ENCODE measurements at regions not wholly inside any gene's neighbourhood (a gene's known extent, or its start where the extent isn't known, plus 50 kb on each side); places are given as distances from the start of the nearest gene placed in this dataset.

DNA sequence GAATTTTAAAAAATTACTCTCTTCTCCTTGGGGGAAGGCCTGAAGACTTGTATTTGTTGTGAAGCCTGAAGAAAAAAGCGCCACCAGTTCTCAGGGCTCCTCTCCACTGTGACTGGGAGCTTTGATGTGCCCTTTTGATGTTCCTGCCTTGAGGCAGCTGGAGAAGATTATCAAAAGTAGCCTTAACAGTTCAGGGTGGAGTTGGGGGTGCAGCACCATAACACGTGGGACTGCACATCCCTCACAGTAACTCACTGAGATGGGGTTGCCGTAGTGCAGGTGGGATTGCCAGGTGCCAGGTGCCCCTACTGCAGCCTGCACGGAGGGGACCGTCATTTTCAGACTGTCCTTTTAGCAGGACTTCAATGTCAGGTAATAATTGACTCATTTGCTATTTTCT is 474.1 kb downstream of the ETNK1 start:
- no peaks in the 10 kb centered on the region for H3K27me3 ChIP-seq (ENCODE audit: control insufficient read depth, insufficient read depth, low read length)
- TF ChIP-seq, protein P1, sequence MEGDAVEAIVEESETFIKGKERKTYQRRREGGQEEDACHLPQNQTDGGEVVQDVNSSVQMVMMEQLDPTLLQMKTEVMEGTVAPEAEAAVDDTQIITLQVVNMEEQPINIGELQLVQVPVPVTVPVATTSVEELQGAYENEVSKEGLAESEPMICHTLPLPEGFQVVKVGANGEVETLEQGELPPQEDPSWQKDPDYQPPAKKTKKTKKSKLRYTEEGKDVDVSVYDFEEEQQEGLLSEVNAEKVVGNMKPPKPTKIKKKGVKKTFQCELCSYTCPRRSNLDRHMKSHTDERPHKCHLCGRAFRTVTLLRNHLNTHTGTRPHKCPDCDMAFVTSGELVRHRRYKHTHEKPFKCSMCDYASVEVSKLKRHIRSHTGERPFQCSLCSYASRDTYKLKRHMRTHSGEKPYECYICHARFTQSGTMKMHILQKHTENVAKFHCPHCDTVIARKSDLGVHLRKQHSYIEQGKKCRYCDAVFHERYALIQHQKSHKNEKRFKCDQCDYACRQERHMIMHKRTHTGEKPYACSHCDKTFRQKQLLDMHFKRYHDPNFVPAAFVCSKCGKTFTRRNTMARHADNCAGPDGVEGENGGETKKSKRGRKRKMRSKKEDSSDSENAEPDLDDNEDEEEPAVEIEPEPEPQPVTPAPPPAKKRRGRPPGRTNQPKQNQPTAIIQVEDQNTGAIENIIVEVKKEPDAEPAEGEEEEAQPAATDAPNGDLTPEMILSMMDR (IDR thresholded peaks at IDR 0.05; ENCODE audit: insufficient read depth, low read length, poor library complexity, severe bottlenecking), result no peak
- DNase-seq (ENCODE audit: low read depth), result no peak

DNA sequence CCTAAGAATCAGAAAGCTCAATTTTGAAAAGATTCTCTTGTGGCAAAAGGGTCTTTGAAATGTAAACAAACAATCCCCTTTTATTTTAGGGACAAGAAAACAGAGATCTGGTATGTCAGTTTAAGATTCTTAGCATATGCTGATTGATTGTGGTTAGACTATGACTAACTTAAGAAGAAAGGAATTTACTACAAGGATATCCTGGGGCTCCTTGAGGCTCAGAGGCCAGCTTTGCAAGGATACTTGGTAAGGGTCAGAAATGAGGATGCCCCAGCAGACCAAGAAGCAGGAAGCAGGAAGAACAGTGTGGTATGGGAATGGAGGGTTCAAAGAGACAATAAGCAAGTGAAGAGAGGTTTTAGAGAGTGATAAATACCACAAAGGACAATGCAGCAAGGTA is 474.6 kb downstream of the ETNK1 start:
- no peaks in the 10 kb centered on the region for H3K36me3 ChIP-seq (ENCODE audit: control insufficient read depth, insufficient read depth, low read length)
- no peak overlapping the region for H3K4me3 ChIP-seq (ENCODE audit: low read depth, low read length)
- no peak for DNase-seq (ENCODE audit: low read depth)
- no peaks in the 10 kb centered on the region for H3K27me3 ChIP-seq (ENCODE audit: control insufficient read depth, insufficient read depth, low read length)
- TF ChIP-seq, protein P1 (IDR thresholded peaks at IDR 0.05; ENCODE audit: insufficient read depth, low read length, poor library complexity, severe bottlenecking), result no peak

More for the DNA sequence above, 474.1 kb downstream of the ETNK1 start:
- no peak overlapping the region for H3K4me3 ChIP-seq (ENCODE audit: low read depth, low read length)
- no peaks in the 10 kb centered on the region for H3K36me3 ChIP-seq (ENCODE audit: control insufficient read depth, insufficient read depth, low read length)

DNA sequence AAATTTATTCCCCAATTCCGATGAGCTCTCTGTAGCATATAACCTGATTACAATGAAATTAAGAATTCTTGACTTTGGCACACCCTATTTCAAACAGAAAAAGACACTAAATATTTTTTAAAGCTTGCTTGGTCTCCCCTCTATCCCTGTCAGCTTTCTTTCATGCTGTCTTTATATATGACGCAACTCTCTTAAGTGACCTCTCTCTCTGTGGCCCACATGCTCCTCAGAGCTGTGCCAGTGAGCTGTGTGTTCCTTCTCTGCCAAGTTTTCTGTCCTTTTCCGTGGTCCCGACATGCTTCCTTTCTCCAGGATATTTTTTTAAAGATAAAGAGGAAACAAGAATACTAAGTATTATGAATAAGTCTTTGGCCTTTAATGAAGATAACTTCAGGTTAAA is 484.0 kb downstream of the ETNK1 start:
- H3K36me3 ChIP-seq (ENCODE audit: control insufficient read depth, insufficient read depth, low read length), result no peaks in the 10 kb centered on the region
- TF ChIP-seq, protein P1 (IDR thresholded peaks at IDR 0.05; ENCODE audit: insufficient read depth, low read length, poor library complexity, severe bottlenecking), result no peak
- H3K27me3 ChIP-seq (ENCODE audit: control insufficient read depth, insufficient read depth, low read length), result no peaks in the 10 kb centered on the region
- DNase-seq (ENCODE audit: low read depth), result no peak
- no peak overlapping the region for H3K4me3 ChIP-seq (ENCODE audit: low read depth, low read length)

DNA sequence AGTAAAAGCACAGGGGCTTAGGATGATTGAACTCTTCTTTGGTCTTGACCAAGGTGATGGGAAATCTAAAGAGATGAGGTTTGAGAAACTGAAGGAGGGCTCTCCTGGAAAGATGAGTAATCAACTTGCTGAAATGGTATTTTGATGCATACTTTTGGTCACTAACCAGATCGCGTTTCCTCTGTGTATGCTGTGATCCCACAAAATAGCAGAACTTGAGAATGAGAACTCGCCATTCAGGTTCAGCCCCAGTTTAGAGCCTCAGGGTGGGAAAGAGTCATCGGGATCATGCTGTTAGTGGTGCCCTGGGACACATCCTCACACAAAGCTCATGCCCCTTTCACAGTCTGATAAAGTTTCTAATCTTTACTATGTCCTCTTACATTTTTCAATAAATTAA is 488.8 kb downstream of the ETNK1 start:
- DNase-seq (ENCODE audit: low read depth), result no peak
- no peak overlapping the region for H3K4me3 ChIP-seq (ENCODE audit: low read depth, low read length)

DNA sequence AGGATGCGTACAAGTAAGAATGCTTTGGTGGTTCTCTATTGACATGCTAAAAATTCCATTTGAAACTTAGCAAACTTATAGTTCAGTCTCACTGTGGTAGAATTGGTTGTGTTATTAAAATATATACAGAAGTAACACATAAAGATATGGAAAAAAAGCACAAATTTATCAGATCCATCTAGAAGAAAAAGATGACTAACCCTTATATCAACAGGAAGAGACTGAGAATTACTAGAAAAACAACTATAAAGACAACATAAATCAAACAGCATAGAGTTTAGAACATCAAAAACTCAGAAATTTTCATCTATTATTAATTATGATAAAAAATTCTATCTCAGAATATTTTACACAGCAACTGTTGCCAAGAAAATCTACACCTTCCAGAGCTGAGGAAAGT is 491.0 kb downstream of the ETNK1 start:
- DNase-seq (ENCODE audit: low read depth), result no peak
- no peaks in the 10 kb centered on the region for H3K36me3 ChIP-seq (ENCODE audit: control insufficient read depth, insufficient read depth, low read length)
- no peak overlapping the region for H3K4me3 ChIP-seq (ENCODE audit: low read depth, low read length)
- H3K27me3 ChIP-seq (ENCODE audit: control insufficient read depth, insufficient read depth, low read length), result no peaks in the 10 kb centered on the region
- TF ChIP-seq, protein P1 (IDR thresholded peaks at IDR 0.05; ENCODE audit: insufficient read depth, low read length, poor library complexity, severe bottlenecking), result no peak

More for the DNA sequence above, 488.8 kb downstream of the ETNK1 start:
- H3K36me3 ChIP-seq (ENCODE audit: control insufficient read depth, insufficient read depth, low read length), result no peaks in the 10 kb centered on the region
- TF ChIP-seq, protein P1 (IDR thresholded peaks at IDR 0.05; ENCODE audit: insufficient read depth, low read length, poor library complexity, severe bottlenecking), result no peak
- H3K27me3 ChIP-seq (ENCODE audit: control insufficient read depth, insufficient read depth, low read length), result no peaks in the 10 kb centered on the region

DNA sequence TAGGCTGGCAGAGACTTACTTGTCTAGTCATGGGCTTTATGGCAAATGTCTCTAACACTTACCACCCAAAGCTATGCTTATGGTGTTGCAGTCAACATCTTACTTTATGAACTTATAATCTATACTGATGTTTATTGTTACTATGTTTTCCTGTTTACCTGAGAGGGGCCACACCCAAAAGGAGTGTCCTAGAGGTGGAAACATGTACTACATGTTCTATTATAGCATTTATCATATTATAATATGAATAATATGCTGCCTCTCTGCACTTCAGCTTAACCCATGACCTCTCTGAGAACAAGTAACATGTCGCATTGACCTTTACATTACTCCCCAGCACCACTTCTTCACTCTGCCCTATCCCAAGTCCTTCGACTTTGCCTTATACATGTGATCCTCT is 501.8 kb downstream of the ETNK1 start:
- Histone ChIP-seq H3K36me3 (ENCODE audit: control insufficient read depth, insufficient read depth, low read length) (no peaks in the 10 kb centered on the region), H3K27me3 (ENCODE audit: control insufficient read depth, insufficient read depth, low read length) (no peaks in the 10 kb centered on the region), H3K4me3 (ENCODE audit: low read depth, low read length) (no peak overlapping the region)
- TF ChIP-seq, protein P1 (IDR thresholded peaks at IDR 0.05; ENCODE audit: insufficient read depth, low read length, poor library complexity, severe bottlenecking), result no peak
- no peak for DNase-seq (ENCODE audit: low read depth)

All from kidney epithelial cell (primary cell).